Right lobe of liver (tissue), 6 donors: ENCODE measurements at regions not wholly inside any gene's neighbourhood (a gene's known extent, or its start where the extent isn't known, plus 50 kb on each side); places are given as distances from the start of the nearest gene placed in this dataset.
"Not testable (repeated sequence)": the region's sequence is repeated elsewhere in the genome, so short reads cannot be mapped to it uniquely, and the experiment has no call there.

Experiments used
- ATAC-seq, 4 donors: fragments of 200-7000 bp; cut with Tn5 transposase; one replicate each; pipeline ENCODE4 v1.9.1; 2020; ENCODE audit warnings: mild to moderate bottlenecking in 4 of 4, moderate library complexity in 4 of 4
- DNase-seq, 3 donors: peaks; one replicate each; pipeline ENCODE4 v3.0.0-alpha.2; 2020
- H3K27ac ChIP-seq, 3 donors: fragments of 200-600 bp; one replicate each; pipeline ENCODE4 v1.8.0; 2022
- H3K27me3 ChIP-seq, 2 donors: fragments of 200-600 bp; one replicate each; pipeline ENCODE4 v1.8.0; 2022
- H3K36me3 ChIP-seq, 4 donors: fragments of 200-600 bp; sonication (generic) in 1 of 4; one replicate each; pipeline versions ENCODE4 v1.5.1 to v1.8.0; 2017 to 2022; ENCODE audit warnings: control low read depth in 1 of 4
- H3K4me1 ChIP-seq, 4 donors: fragments of 200-600 bp; sonication (generic) in 1 of 4; one replicate each; pipeline versions ENCODE4 v1.5.1 to v1.8.0; 2017 to 2022; ENCODE audit warnings: control low read depth in 1 of 4
- H3K4me3 ChIP-seq, 3 donors: fragments of 200-600 bp; one replicate each; pipeline ENCODE4 v1.8.0; 2022
- H3K9me3 ChIP-seq, 4 donors: fragments of 200-600 bp; sonication (generic) in 1 of 4; one replicate each; pipeline versions ENCODE4 v1.5.1 to v1.8.0; 2017 to 2022; ENCODE audit warnings: control low read depth in 1 of 4
- CTCF ChIP-seq, 4 donors: fragments of 200-600 bp in 3 of 4; fragments of 450-650 bp in 1 of 4; IDR thresholded peaks; one replicate each; pipeline versions ENCODE4 v1.5.1 to v1.8.0; 2016 to 2022; ENCODE audit warnings: antibody characterized with exemption in 4 of 4, mild to moderate bottlenecking in 2 of 4
- POLR2A ChIP-seq: fragments of 450-650 bp; IDR thresholded peaks from one replicate; pipeline ENCODE4 v1.6.1; 2017; ENCODE audit warnings: antibody characterized with exemption, mild to moderate bottlenecking
- WGBS: methylation state at CpG from one replicate; pipeline ENCODE4 v1.1.6; 2018; ENCODE audit warnings: low coverage, low lambda C conversion rate; ENCODE audit not compliant: insufficient coverage; ENCODE audit errors: missing lambda C conversion rate; 5-methylcytosine and 5-hydroxymethylcytosine counted together
- intact Hi-C, 2 donors: fragments of 100-400 bp; cut with DNase I; formaldehyde crosslinking; loops; one replicate each; pipeline versions ENCODE4 v1.11.2 to v1.14.1; 2022
- donor health status: DM: no; HTN: yes; CAD: no.
- donor health status: DM: no; HTN: no; CAD: no.
- donor health status: DM: no; HTN: no; CAD: no.
- donor health status: DM: no; HTN: yes; CAD: no.
- donor health status: DM: no; HTN: yes; CAD: no.

- intact Hi-C loops: no loop called here
- no peak for TF ChIP-seq CTCF (IDR thresholded peaks at IDR 0.05)
- TF ChIP-seq POLR2A: no peak
- ATAC-seq (no peak), DNase-seq (no peak)
- no peak overlapping the region for H3K27ac ChIP-seq
- no peaks in the 10 kb centered on the region for H3K27me3 ChIP-seq
- 55% methylated on average over 5 of the region's 5 CpGs for WGBS
- H3K4me3 ChIP-seq: no peak overlapping the region
- no peaks in the 10 kb centered on the region for H3K36me3 ChIP-seq
- H3K4me1 ChIP-seq: no peaks in the 10 kb centered on the region
- H3K9me3 ChIP-seq: no peaks in the 10 kb centered on the region
Observed at GRCh38 chr3:106482451-106482850, 613.6 kb upstream of the CBLB start.

GRCh38 chr3:106485217-106485616 lies 616.4 kb upstream of the CBLB start:
- H3K36me3 ChIP-seq: no peaks in the 10 kb centered on the region
- no peaks in the 10 kb centered on the region for H3K4me1 ChIP-seq
- ATAC-seq: no peak

GRCh38 chr3:106485802-106486201 lies 617.0 kb upstream of the CBLB start:
- intact Hi-C loops: no loop called here
- DNase-seq: no peak
- Histone ChIP-seq H3K36me3 (no peaks in the 10 kb centered on the region), H3K27me3 (no peaks in the 10 kb centered on the region), H3K4me3 (no peak overlapping the region), H3K9me3 (no peaks in the 10 kb centered on the region), H3K27ac (no peak overlapping the region), H3K4me1 (no peaks in the 10 kb centered on the region)
- TF ChIP-seq POLR2A (no peak), CTCF (IDR thresholded peaks at IDR 0.05) (no peak)
- WGBS: 22% methylated on average over 3 of the region's 3 CpGs
- no peak for ATAC-seq

More at GRCh38 chr3:106485217-106485616, 616.4 kb upstream of the CBLB start:
- no peaks in the 10 kb centered on the region for H3K9me3 ChIP-seq
- DNase-seq: no peak
- no peak for TF ChIP-seq CTCF (IDR thresholded peaks at IDR 0.05)
- H3K4me3 ChIP-seq: no peak overlapping the region
- intact Hi-C loops: no loop called here
- H3K27ac ChIP-seq: no peak overlapping the region
- H3K27me3 ChIP-seq: no peaks in the 10 kb centered on the region

- H3K27me3 ChIP-seq, H3K27ac ChIP-seq, H3K36me3 ChIP-seq, intact Hi-C loops, DNase-seq, H3K4me3 ChIP-seq, H3K4me1 ChIP-seq, H3K9me3 ChIP-seq, ATAC-seq: not testable (repeated sequence)
- WGBS: 78% methylated on average over 7 of the region's 19 CpGs
Observed at GRCh38 chr3:106486945-106487639, 618.3 kb upstream of the CBLB start.

- DNase-seq (no peak), ATAC-seq (no peak)
- H3K9me3 ChIP-seq: no peaks in the 10 kb centered on the region
- H3K4me1 ChIP-seq: no peaks in the 10 kb centered on the region
- intact Hi-C loops: no loop called here
- no peaks in the 10 kb centered on the region for H3K36me3 ChIP-seq
- H3K4me3 ChIP-seq: no peak overlapping the region
- TF ChIP-seq CTCF (IDR thresholded peaks at IDR 0.05) (no peak), POLR2A (no peak)
- H3K27me3 ChIP-seq: no peaks in the 10 kb centered on the region
- 67% methylated on average over 6 of the region's 6 CpGs for WGBS
- H3K27ac ChIP-seq: no peak overlapping the region
Observed at GRCh38 chr3:106488331-106488730, 619.5 kb upstream of the CBLB start.
